ENCODE measurements at regions not wholly inside any gene's neighbourhood (a gene's known extent, or its start where the extent isn't known, plus 50 kb on each side); places are given as distances from the start of the nearest gene placed in this dataset.

GRCh38 chr5:31048282-31049270 lies 144.9 kb upstream of the CDH6 start:
- TF ChIP-seq CTCF (IDR thresholded peaks at IDR 0.05; ENCODE audit: insufficient read depth, low read length) (no peak), POLR2AphosphoS5 (IDR thresholded peaks at IDR 0.05; ENCODE audit: low read depth) (no peak), GABPA (IDR thresholded peaks at IDR 0.05; ENCODE audit: low read depth) (no peak), REST (IDR thresholded peaks at IDR 0.05; ENCODE audit: insufficient replicate concordance, low read depth) (no peak), SPI1 (IDR thresholded peaks at IDR 0.05; ENCODE audit: borderline replicate concordance, low read depth) (no peak)

All from HL-60 (cell line).